Nephron (organoid): ENCODE measurements at regions not wholly inside any gene's neighbourhood (a gene's known extent, or its start where the extent isn't known, plus 50 kb on each side); places are given as distances from the start of the nearest gene placed in this dataset.

ENCODE experiments used
- H3K27ac Mint-ChIP-seq, 3 experiments: 2 replicates each; pipeline ENCODE4 v1.8.0; 2020; ENCODE audit warnings: mixed read lengths in 3 of 3, mild to moderate bottlenecking in 2 of 3, moderate library complexity in 1 of 3
- H3K27me3 Mint-ChIP-seq: 2 replicates; pipeline ENCODE4 v1.8.0; 2021; ENCODE audit warnings: low read depth, mild to moderate bottlenecking, moderate library complexity, mixed read lengths
- H3K36me3 Mint-ChIP-seq: 2 replicates; pipeline ENCODE4 v1.8.0; 2020; ENCODE audit warnings: low read depth, mixed read lengths
- H3K4me1 Mint-ChIP-seq: 2 replicates; pipeline ENCODE4 v1.8.0; 2020; ENCODE audit warnings: mixed read lengths
- H3K4me3 Mint-ChIP-seq, 3 experiments: 2 replicates each; pipeline ENCODE4 v1.8.0; 2020; ENCODE audit warnings: mild to moderate bottlenecking in 3 of 3, mixed read lengths in 3 of 3, moderate library complexity in 2 of 3
- H3K9me3 Mint-ChIP-seq: 2 replicates; pipeline ENCODE4 v1.8.0; 2020; ENCODE audit warnings: mixed read lengths
- TF ChIP-seq, protein P1 (sequence below), 3 experiments: fragments of 200-600 bp; sonication (generic); IDR thresholded peaks; one replicate each; pipeline ENCODE4 v1.5.0; 2021; ENCODE audit warnings: antibody characterized with exemption in 3 of 3; ENCODE audit not compliant: unreplicated experiment in 3 of 3

DNA sequence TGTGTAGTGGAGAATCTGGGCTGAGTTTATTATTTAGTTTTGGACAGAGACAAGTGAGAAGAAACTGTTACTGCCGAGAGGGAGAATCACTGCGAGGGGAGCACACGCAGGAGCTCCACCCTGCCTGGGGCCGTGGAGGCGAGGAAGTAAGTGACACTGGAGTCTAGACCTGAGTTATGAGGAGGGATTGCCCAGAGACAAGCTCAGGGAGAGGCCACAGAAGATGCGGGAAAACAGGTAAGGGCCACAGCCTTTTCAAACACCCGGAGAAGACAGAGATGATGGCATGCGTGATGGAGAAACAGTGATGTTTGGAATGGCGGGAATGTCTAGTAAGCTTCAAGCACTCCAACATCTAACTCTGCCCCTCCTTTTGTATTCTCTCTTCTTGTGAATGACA, 84.1 kb downstream of the TNFSF11 start:
- H3K27ac Mint-ChIP-seq = no peak overlapping the region
- TF ChIP-seq, protein P1, sequence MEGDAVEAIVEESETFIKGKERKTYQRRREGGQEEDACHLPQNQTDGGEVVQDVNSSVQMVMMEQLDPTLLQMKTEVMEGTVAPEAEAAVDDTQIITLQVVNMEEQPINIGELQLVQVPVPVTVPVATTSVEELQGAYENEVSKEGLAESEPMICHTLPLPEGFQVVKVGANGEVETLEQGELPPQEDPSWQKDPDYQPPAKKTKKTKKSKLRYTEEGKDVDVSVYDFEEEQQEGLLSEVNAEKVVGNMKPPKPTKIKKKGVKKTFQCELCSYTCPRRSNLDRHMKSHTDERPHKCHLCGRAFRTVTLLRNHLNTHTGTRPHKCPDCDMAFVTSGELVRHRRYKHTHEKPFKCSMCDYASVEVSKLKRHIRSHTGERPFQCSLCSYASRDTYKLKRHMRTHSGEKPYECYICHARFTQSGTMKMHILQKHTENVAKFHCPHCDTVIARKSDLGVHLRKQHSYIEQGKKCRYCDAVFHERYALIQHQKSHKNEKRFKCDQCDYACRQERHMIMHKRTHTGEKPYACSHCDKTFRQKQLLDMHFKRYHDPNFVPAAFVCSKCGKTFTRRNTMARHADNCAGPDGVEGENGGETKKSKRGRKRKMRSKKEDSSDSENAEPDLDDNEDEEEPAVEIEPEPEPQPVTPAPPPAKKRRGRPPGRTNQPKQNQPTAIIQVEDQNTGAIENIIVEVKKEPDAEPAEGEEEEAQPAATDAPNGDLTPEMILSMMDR (IDR thresholded peaks at IDR 0.05; ENCODE audit: unreplicated experiment in 3 of 3) = no peak
- no peaks in the 10 kb centered on the region for H3K9me3 Mint-ChIP-seq
- H3K36me3 Mint-ChIP-seq = no peaks in the 10 kb centered on the region
- H3K4me1 Mint-ChIP-seq = peaks cover 47% of the 10 kb centered on the region
- peaks cover 4% of the 10 kb centered on the region for H3K27me3 Mint-ChIP-seq
- no peak overlapping the region for H3K4me3 Mint-ChIP-seq

DNA sequence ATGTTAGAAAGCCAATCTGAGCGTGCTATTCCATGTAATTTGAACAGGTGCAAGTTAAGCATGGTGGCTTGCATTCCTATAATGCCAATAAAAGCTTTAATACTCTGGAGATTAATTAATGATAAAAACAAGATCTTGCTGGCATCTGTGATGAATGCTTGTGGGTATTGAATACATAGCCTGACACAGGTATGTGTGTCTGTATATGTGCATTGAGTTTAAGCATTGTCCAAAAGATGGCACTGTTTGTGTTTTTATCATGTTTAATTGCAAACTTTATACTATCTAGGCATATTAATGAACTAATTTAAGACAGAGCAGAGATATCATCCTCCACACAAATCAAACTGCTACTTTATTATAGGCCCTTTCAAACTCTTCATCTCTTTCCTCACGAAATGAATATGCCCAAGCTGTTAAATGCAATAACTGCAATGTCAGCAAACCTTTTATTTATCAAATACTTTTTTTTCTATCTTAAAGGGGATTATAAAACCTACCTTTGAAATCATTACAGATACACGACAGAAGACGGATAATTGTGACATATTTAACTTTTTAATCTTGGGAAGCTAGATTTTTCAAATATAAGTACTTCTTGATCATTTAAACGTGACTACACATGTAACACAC, 86.5 kb downstream of the TNFSF11 start:
- H3K9me3 Mint-ChIP-seq = peaks cover 4% of the 10 kb centered on the region

DNA sequence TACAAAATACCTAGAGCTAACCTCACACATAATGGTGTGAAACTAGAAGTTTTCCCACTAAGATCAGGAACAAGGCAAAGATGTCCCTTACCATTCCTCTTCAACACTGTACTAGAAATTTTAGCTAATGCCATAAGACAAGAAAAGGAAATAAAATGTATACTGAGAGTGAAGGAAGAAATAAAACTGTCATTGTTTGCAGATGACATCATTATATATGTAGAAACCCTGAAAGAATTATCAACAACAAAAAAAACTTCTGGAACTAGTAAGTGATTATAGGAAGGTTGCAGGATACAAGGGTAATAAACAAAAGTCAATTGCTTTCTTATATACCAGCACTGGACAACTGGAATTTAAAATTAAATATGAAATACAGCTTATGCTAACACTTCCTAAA, 93.7 kb downstream of the TNFSF11 start:
- H3K4me3 Mint-ChIP-seq = no peak overlapping the region
- H3K4me1 Mint-ChIP-seq = no peaks in the 10 kb centered on the region
- H3K27ac Mint-ChIP-seq = no peak overlapping the region
- no peaks in the 10 kb centered on the region for H3K27me3 Mint-ChIP-seq
- peaks cover 23% of the 10 kb centered on the region for H3K9me3 Mint-ChIP-seq
- TF ChIP-seq, protein P1 (IDR thresholded peaks at IDR 0.05; ENCODE audit: unreplicated experiment in 3 of 3) = no peak
- H3K36me3 Mint-ChIP-seq = no peaks in the 10 kb centered on the region

More for the DNA sequence above, 86.5 kb downstream of the TNFSF11 start:
- Mint-ChIP-seq H3K4me3 (no peak overlapping the region), H3K36me3 (no peaks in the 10 kb centered on the region), H3K27me3 (peaks cover 4% of the 10 kb centered on the region), H3K4me1 (peaks cover 36% of the 10 kb centered on the region), H3K27ac (no peak overlapping the region)
- TF ChIP-seq, protein P1 (IDR thresholded peaks at IDR 0.05; ENCODE audit: unreplicated experiment in 3 of 3) = peak in 1 of 3 experiments; percentile 31

DNA sequence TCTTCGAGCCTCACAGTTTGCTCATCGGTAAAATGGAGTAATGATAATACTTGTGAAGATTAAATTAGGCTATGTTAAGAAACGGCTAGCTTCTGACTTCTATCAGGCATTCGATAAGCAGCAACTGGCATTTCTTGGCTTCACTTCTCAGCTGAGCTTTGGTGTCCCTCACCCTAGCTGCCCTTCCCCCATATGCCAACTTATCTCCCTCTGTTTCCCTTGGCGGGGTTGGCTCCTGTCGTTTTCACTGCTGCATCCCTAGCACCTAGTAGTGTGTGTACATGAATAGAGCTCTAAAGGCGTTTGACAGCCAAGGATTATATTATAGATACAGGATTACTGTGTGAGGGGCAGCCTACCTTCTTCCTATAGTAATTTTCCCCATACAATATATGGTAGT, 97.5 kb downstream of the TNFSF11 start:
- TF ChIP-seq, protein P1 (IDR thresholded peaks at IDR 0.05; ENCODE audit: unreplicated experiment in 3 of 3) = no peak
- H3K9me3 Mint-ChIP-seq = peaks cover 9% of the 10 kb centered on the region
- H3K4me3 Mint-ChIP-seq = no peak overlapping the region
- no peak overlapping the region for H3K27ac Mint-ChIP-seq
- no peaks in the 10 kb centered on the region for H3K27me3 Mint-ChIP-seq
- no peaks in the 10 kb centered on the region for H3K36me3 Mint-ChIP-seq
- H3K4me1 Mint-ChIP-seq = no peaks in the 10 kb centered on the region

DNA sequence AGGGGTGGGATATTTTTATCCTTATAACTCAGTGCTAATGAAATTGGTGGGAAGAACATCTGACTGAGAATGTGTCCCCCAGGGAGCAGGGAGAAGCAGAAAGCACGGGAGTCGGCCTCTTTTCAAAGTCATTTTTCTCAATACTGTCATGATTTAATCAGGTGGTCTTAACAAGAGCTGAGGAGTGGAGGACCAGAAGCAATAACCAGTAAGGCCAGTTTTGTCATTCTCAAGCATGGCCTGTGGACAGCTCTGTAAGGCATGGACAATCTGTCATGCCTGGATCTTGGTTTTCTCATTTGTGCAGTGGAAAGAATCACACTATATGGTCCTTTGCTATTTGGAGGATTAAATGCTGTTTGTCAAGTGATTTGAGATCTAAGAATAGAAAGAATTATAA, 99.7 kb downstream of the TNFSF11 start:
- Mint-ChIP-seq H3K27me3 (no peaks in the 10 kb centered on the region), H3K9me3 (no peaks in the 10 kb centered on the region), H3K36me3 (no peaks in the 10 kb centered on the region), H3K4me3 (no peak overlapping the region), H3K4me1 (no peaks in the 10 kb centered on the region), H3K27ac (no peak overlapping the region)
- TF ChIP-seq, protein P1 (IDR thresholded peaks at IDR 0.05; ENCODE audit: unreplicated experiment in 3 of 3) = no peak

DNA sequence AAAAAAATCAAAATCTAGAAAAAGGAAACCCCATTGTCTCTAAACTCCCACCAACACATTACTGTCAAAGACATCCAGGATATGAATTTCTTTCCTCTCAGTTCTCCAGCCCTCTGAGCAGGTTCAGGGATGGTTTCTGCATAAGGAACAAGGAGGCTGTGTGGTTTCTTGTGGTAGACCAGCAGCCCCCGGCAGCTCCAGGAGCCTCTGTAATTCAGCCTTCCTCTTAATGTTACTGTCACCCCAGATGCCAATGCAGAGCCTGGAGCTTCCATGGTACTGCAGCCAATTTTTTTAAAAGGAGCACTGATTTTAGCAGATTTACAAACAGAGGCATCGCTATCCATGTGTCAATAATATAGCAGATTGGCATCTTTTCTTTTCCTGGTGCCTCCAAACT, 100.6 kb upstream of the FAM216B start:
- Mint-ChIP-seq H3K36me3 (no peaks in the 10 kb centered on the region), H3K9me3 (no peaks in the 10 kb centered on the region), H3K4me1 (peaks cover 5% of the 10 kb centered on the region), H3K4me3 (no peak overlapping the region), H3K27ac (no peak overlapping the region), H3K27me3 (peaks cover 3% of the 10 kb centered on the region)
- TF ChIP-seq, protein P1 (IDR thresholded peaks at IDR 0.05; ENCODE audit: unreplicated experiment in 3 of 3) = no peak
